Small intestine (tissue), 7 donors: ENCODE measurements at regions not wholly inside any gene's neighbourhood (a gene's known extent, or its start where the extent isn't known, plus 50 kb on each side); places are given as distances from the start of the nearest gene placed in this dataset.

Experiments used
- DNase-seq, 2 donors: peaks; one replicate each; pipeline versions ENCODE4 v3.0.0 to v3.0.0-alpha.2; 2013
- FAIRE-seq: peaks from 2 replicates; lab custom pipeline; 2012; peaks lifted over from hg19 to GRCh38; lab: Jason Lieb, UNC
- H3K27ac ChIP-seq, 3 donors: one replicate each; pipeline ENCODE4 v1.5.1; 2013; ENCODE audit warnings: low read length in 2 of 3, mild to moderate bottlenecking in 2 of 3, control low read depth in 1 of 3, inconsistent platforms in 1 of 3, low read depth in 1 of 3, moderate library complexity in 1 of 3
- H3K27me3 ChIP-seq, 3 donors: one replicate each; pipeline ENCODE4 v1.6.1; 2013; ENCODE audit warnings: low read length in 3 of 3, inconsistent platforms in 1 of 3; ENCODE audit not compliant: control insufficient read depth in 3 of 3, insufficient read depth in 3 of 3
- H3K36me3 ChIP-seq, 3 donors: one replicate each; pipeline ENCODE4 v1.6.1; 2013; ENCODE audit warnings: low read length in 3 of 3, inconsistent platforms in 1 of 3, low read depth in 1 of 3, mild to moderate bottlenecking in 1 of 3, moderate library complexity in 1 of 3; ENCODE audit not compliant: control insufficient read depth in 3 of 3, insufficient read depth in 2 of 3
- H3K4me1 ChIP-seq, 3 donors: one replicate each; pipeline ENCODE4 v1.6.1; 2013; ENCODE audit warnings: low read length in 2 of 3, inconsistent platforms in 1 of 3, low read depth in 1 of 3, mild to moderate bottlenecking in 1 of 3, moderate library complexity in 1 of 3; ENCODE audit not compliant: control insufficient read depth in 3 of 3, insufficient read depth in 2 of 3
- H3K4me3 ChIP-seq, 3 donors: one replicate each; pipeline ENCODE4 v1.5.1; 2013; ENCODE audit warnings: low read length in 3 of 3, control low read depth in 1 of 3, inconsistent platforms in 1 of 3, low read depth in 1 of 3, mild to moderate bottlenecking in 1 of 3, moderate library complexity in 1 of 3
- H3K9me3 ChIP-seq, 2 donors: one replicate each; pipeline ENCODE4 v1.6.1; 2013; ENCODE audit warnings: low read depth in 1 of 2, low read length in 1 of 2; ENCODE audit not compliant: control insufficient read depth in 2 of 2, insufficient read depth in 1 of 2
- WGBS, 3 donors: extraction: QIAGEN DNeasy Blood & Tissue Kit; methylation state at CpG; one replicate each; pipeline ENCODE4 v1.1.7; 2013; 5-methylcytosine and 5-hydroxymethylcytosine counted together
- donor health status: healthy with polysubstance abuse.
- donor health status: control.
- donor health status: control.
- donor health status: Bipolar disorder and iron deficiency.
- donor health status: healthy.

- no peaks in the 10 kb centered on the region for H3K36me3 ChIP-seq
- FAIRE-seq: no peak
- no peaks in the 10 kb centered on the region for H3K9me3 ChIP-seq
- DNase-seq: no peak
- H3K4me3 ChIP-seq: no peak overlapping the region
- H3K4me1 ChIP-seq: peaks cover 0 to 6% (median 0%) of the 10 kb centered on the region in 3 donors
- 61 to 73% (median 64%) methylated on average over 7 of the region's 7 CpGs for WGBS, 3 donors
- no peak overlapping the region for H3K27ac ChIP-seq
- no peaks in the 10 kb centered on the region for H3K27me3 ChIP-seq
Measured at GRCh38 chr12:92650228-92650822, 52.5 kb upstream of the PLEKHG7 start.

DNA sequence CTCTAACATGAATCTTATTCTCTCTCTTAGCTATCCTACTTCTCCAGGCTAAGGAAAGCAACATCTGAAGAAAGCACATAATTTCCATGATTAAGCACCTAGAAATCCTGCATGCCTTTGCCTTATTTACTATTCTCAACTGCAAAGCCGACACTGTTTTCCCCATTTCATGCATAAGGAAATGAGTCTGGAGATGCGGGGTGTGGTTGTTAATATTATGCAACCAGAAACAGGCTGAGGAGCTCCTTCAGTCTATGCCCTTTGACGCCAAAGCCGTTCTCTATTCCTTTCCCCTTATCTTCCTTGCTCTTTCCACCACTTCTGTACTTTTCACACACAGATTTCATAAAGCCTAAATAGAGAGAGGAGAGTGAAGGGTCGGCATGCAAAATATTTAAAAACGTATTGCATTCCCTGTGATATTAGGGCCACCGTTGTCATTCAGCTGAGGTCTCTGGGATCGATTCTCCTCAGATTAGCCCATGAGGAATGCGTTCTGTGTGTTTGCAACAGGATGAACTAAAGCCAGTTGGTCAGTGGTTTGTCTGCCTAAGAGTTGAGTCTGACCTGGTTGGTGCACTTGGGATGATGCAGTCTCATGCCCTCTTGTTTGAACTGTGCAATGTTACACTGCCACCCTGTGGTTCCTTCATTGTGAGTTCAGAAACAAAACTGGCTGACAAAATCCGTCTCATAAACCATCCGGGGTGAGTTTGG, 53.1 kb upstream of the PLEKHG7 start:
- FAIRE-seq: no peak
- Histone ChIP-seq H3K4me3 (no peak overlapping the region), H3K4me1 (peaks cover 0 to 4% (median 0%) of the 10 kb centered on the region in 3 donors), H3K9me3 (no peaks in the 10 kb centered on the region), H3K27ac (peak overlapping the region in 1 of 3 donors; percentile 40), H3K27me3 (no peaks in the 10 kb centered on the region), H3K36me3 (no peaks in the 10 kb centered on the region)
- peak; percentile 76 to 79 for DNase-seq
- WGBS, 3 donors: 27 to 41% (median 27%) methylated on average over 11 of the region's 11 CpGs

GRCh38 chr12:92648242-92649031, 54.4 kb upstream of the PLEKHG7 start:
- no peaks in the 10 kb centered on the region for H3K27me3 ChIP-seq
- FAIRE-seq: no peak
- H3K27ac ChIP-seq: no peak overlapping the region
- no peaks in the 10 kb centered on the region for H3K9me3 ChIP-seq
- H3K4me3 ChIP-seq: no peak overlapping the region
- H3K36me3 ChIP-seq: no peaks in the 10 kb centered on the region
- peaks cover 0 to 4% (median 0%) of the 10 kb centered on the region in 3 donors for H3K4me1 ChIP-seq
- DNase-seq: no peak
- 84 to 90% (median 87%) methylated on average over 6 of the region's 6 CpGs for WGBS, 3 donors

DNA sequence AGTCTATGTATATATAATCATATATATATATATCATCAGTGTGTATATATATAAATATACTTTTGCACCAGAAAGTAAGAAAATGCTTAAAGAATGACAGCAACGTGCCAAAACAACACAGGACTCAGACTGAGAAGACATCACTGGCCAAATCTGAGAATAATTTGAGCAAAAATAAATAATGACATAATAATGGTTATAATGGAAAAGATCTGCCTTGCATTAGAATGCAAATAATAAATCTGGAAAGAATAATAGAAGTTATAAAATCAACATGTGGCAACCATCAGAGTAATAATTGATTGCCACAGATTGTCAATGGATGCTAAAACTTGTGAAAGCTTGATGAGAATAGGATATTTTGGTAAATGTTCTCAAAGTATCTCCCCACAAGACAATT, 61.5 kb upstream of the PLEKHG7 start:
- no peaks in the 10 kb centered on the region for H3K36me3 ChIP-seq
- peaks cover 0 to 6% (median 0%) of the 10 kb centered on the region in 3 donors for H3K4me1 ChIP-seq
- DNase-seq (no peak), FAIRE-seq (no peak)
- H3K27me3 ChIP-seq: no peaks in the 10 kb centered on the region
- no peak overlapping the region for H3K27ac ChIP-seq
- peaks cover 0 to 3% of the 10 kb centered on the region in 2 donors for H3K9me3 ChIP-seq
- WGBS, 3 donors: 0 to 34% (median 3%) methylated on average over 1 of the region's 1 CpG
- H3K4me3 ChIP-seq: no peak overlapping the region

GRCh38 chr12:92640691-92641090, 62.1 kb upstream of the PLEKHG7 start:
- Histone ChIP-seq H3K4me3 (no peak overlapping the region), H3K36me3 (no peaks in the 10 kb centered on the region), H3K27ac (no peak overlapping the region), H3K27me3 (no peaks in the 10 kb centered on the region), H3K9me3 (peaks cover 0 to 3% of the 10 kb centered on the region in 2 donors), H3K4me1 (peaks cover 0 to 6% (median 0%) of the 10 kb centered on the region in 3 donors)
- DNase-seq: no peak
- FAIRE-seq: no peak

DNA sequence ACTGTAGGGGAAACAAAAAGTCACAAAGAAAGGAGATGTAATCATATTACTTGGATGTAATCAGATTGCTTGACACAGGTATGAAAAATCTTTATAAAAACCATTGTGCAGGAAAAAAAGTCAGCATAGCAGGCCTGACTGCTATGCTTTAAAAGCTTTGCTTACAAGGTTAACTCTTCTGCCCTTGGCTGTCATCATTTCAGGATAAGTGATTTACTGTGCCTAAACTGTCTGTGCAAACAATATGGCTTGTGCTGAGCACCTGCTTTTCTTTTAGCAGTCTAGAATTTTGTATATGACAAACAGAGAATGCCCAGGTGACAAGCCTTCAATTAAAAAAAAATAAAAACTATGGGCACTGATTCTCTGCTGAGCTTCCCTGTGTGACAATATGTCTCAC, 63.8 kb upstream of the PLEKHG7 start:
- H3K27ac ChIP-seq: no peak overlapping the region
- no peaks in the 10 kb centered on the region for H3K36me3 ChIP-seq
- DNase-seq (no peak), FAIRE-seq (no peak)
- H3K27me3 ChIP-seq: no peaks in the 10 kb centered on the region
- H3K4me1 ChIP-seq: peaks cover 0 to 6% (median 0%) of the 10 kb centered on the region in 3 donors
- H3K4me3 ChIP-seq: no peak overlapping the region
- peaks cover 0 to 3% of the 10 kb centered on the region in 2 donors for H3K9me3 ChIP-seq

DNA sequence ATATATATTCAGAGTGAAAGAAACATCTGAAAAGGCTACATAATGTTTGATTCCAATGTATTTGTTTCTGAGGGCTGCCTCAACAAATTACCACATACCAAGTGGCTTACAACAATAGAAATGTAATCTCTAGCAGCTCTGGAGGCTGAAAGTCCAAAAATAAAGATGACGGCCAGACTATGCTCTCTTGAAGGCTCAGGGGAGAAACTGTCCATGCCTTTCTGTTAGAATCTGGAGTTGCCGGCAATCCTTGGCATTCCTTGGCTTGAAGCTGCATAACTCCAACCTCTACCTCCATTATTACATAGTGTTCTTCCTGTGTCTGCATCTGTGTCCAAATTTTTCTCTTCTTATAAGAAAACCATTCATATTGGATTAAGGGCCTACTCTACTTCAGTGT, 68.1 kb upstream of the PLEKHG7 start:
- Histone ChIP-seq H3K4me1 (peaks cover 0 to 6% (median 0%) of the 10 kb centered on the region in 3 donors), H3K27me3 (no peaks in the 10 kb centered on the region), H3K9me3 (no peaks in the 10 kb centered on the region), H3K4me3 (no peak overlapping the region), H3K36me3 (no peaks in the 10 kb centered on the region), H3K27ac (no peak overlapping the region)
- FAIRE-seq (no peak), DNase-seq (no peak)
- 75 to 85% (median 84%) methylated on average over 2 of the region's 2 CpGs for WGBS, 3 donors

- WGBS, 3 donors: 91 to 94% (median 94%) methylated on average over 6 of the region's 6 CpGs
- no peak overlapping the region for H3K27ac ChIP-seq
- no peaks in the 10 kb centered on the region for H3K9me3 ChIP-seq
- no peak overlapping the region for H3K4me3 ChIP-seq
- peaks cover 0 to 4% (median 0%) of the 10 kb centered on the region in 3 donors for H3K4me1 ChIP-seq
- H3K36me3 ChIP-seq: no peaks in the 10 kb centered on the region
- DNase-seq (no peak), FAIRE-seq (no peak)
- no peaks in the 10 kb centered on the region for H3K27me3 ChIP-seq
Measured at GRCh38 chr12:92634202-92634601, 68.6 kb upstream of the PLEKHG7 start.
